ENCODE measurements at regions not wholly inside any gene's neighbourhood (a gene's known extent, or its start where the extent isn't known, plus 50 kb on each side); places are given as distances from the start of the nearest gene placed in this dataset.

DNA sequence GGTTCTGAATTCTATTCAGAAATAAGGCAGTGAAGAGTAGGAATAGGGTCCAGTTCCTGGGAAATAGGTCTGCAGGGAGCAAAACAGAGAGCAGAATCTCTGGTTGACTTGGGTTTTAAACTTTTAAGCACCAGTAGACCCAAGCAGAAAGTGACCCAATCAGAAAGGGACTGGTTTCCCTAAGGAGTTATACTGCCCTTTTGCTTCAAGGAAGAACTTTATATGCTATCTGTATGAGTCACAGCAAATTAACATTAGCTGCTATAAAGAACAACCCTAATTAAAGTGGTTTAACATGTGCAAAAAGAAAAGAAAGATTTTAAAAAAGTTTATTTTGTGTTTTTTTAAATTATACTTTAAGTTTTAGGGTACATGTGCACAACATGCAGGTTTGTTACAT, 263.6 kb upstream of the EMCN start:
- no peaks in the 10 kb centered on the region for H3K27me3 Mint-ChIP-seq (ENCODE audit: low read depth)
- Histone ChIP-seq H3K23ac (ENCODE audit: insufficient read length, low read depth, low read length) (no peak overlapping the region), H2BK120ac (ENCODE audit: low read depth, low read length, poor library complexity, severe bottlenecking) (no peak overlapping the region), H3K27ac (ENCODE audit: insufficient read length, low read depth, low read length) (no peak overlapping the region), H2BK20ac (ENCODE audit: low read depth, low read length, poor library complexity, severe bottlenecking) (no peak overlapping the region), H2AFZ (ENCODE audit: low read length) (no peak overlapping the region), H2BK5ac (ENCODE audit: insufficient read length, low read length) (no peak overlapping the region), H3K27me3 (ENCODE audit: insufficient read depth, low read length) (no peaks in the 10 kb centered on the region), H2BK15ac (ENCODE audit: low read depth, low read length) (no peak overlapping the region), H3K4ac (ENCODE audit: low read depth, low read length) (no peak overlapping the region), H3K9ac (ENCODE audit: extremely low read depth, insufficient read length, low read length) (no peak overlapping the region), H3K79me1 (ENCODE audit: insufficient read depth, low read depth, low read length, poor library complexity, severe bottlenecking) (no peaks in the 10 kb centered on the region), H3K79me2 (ENCODE audit: insufficient read depth, low read length) (no peaks in the 10 kb centered on the region), H2BK12ac (ENCODE audit: insufficient read length, low read depth, low read length) (no peak overlapping the region), H4K5ac (ENCODE audit: insufficient read length, low read depth, low read length) (no peak overlapping the region), H3K23me2 (ENCODE audit: insufficient read length, low read depth, low read length, poor library complexity, severe bottlenecking) (no peaks in the 10 kb centered on the region), H3K4me2 (ENCODE audit: insufficient read depth, insufficient read length, low read length) (no peak overlapping the region), H3K14ac (ENCODE audit: insufficient read depth, low read length) (no peak overlapping the region), H3T11ph (ENCODE audit: low read length) (no peak overlapping the region), H4K8ac (replicated peaks; ENCODE audit: insufficient read length, low read depth, low read length) (no peak overlapping the region), H3K18ac (ENCODE audit: insufficient read length, low read depth, low read length) (no peak overlapping the region), H2AK5ac (ENCODE audit: insufficient read length, low read length) (no peak overlapping the region), H3K9me3 (ENCODE audit: control insufficient read depth, low read depth, low read length) (no peaks in the 10 kb centered on the region), H4K20me1 (ENCODE audit: control insufficient read depth, insufficient read depth, insufficient read length) (no peaks in the 10 kb centered on the region), H3K56ac (ENCODE audit: insufficient read length, low read depth, low read length) (no peak overlapping the region), H4K91ac (ENCODE audit: insufficient read length, low read depth, low read length) (no peak overlapping the region), H3K4me1 (ENCODE audit: insufficient read depth, low read length) (no peaks in the 10 kb centered on the region)
- peaks cover 2 to 3% of the 10 kb centered on the region in 2 experiments; a peak in 2 of 5 replicates for H3K9me3 Mint-ChIP-seq
- no peak for DNase-seq
- H3K4me3 Mint-ChIP-seq, result no peak overlapping the region
- TF ChIP-seq CTCF (conservative IDR thresholded peaks at IDR 0.05), result no peak
- H3K36me3 Mint-ChIP-seq (ENCODE audit: insufficient read depth in 1 of 3, low read depth in 3 of 3), result peaks cover 0 to 3% (median 0%) of the 10 kb centered on the region in 3 experiments; a peak in 1 of 7 replicates
- no peak overlapping the region for H3K27ac Mint-ChIP-seq
- no peaks in the 10 kb centered on the region for H3K4me1 Mint-ChIP-seq

All from H9 (cell line).